Osteoblast (primary cell): ENCODE measurements at regions not wholly inside any gene's neighbourhood (a gene's known extent, or its start where the extent isn't known, plus 50 kb on each side); places are given as distances from the start of the nearest gene placed in this dataset.

Source experiments
- DNase-seq: peaks from one replicate; pipeline ENCODE4 v3.0.0; 2011; ENCODE audit warnings: low spot score, mixed read lengths; ENCODE audit not compliant: insufficient read length; ENCODE audit errors: missing footprints
- H2AFZ ChIP-seq: 2 replicates; pipeline ENCODE4 v1.6.0; 2011; ENCODE audit warnings: mild to moderate bottlenecking, low read length
- H3K27ac ChIP-seq: 2 replicates; pipeline ENCODE4 v1.5.1; 2011; ENCODE audit warnings: mild to moderate bottlenecking, low read depth, low read length, moderate library complexity
- H3K27me3 ChIP-seq: 2 replicates; pipeline ENCODE4 v1.6.0; 2012; ENCODE audit warnings: mild to moderate bottlenecking, control low read depth, inconsistent platforms, low read length, moderate library complexity; ENCODE audit not compliant: insufficient read depth
- H3K36me3 ChIP-seq: 2 replicates; pipeline ENCODE4 v1.5.1; 2011; ENCODE audit warnings: mild to moderate bottlenecking, low read length, control low read depth, moderate library complexity; ENCODE audit not compliant: insufficient read depth
- H3K4me1 ChIP-seq: 2 replicates; pipeline ENCODE4 v1.5.1; 2011; ENCODE audit warnings: mild to moderate bottlenecking, low read length, control low read depth, moderate library complexity; ENCODE audit not compliant: insufficient read depth
- H3K4me2 ChIP-seq: 2 replicates; pipeline ENCODE4 v1.6.0; 2011; ENCODE audit warnings: mild to moderate bottlenecking, low read length; ENCODE audit not compliant: insufficient read depth
- H3K4me3 ChIP-seq: fragments of 200-600 bp; sonication (generic); 3 replicates; pipeline ENCODE4 v1.5.1; 2012; ENCODE audit warnings: mild to moderate bottlenecking, low read length, inconsistent platforms; ENCODE audit not compliant: insufficient read depth
- H3K79me2 ChIP-seq: 2 replicates; pipeline ENCODE4 v1.6.0; 2012; ENCODE audit warnings: mild to moderate bottlenecking, low read length, control low read depth, inconsistent platforms; ENCODE audit not compliant: insufficient read depth
- H3K9me3 ChIP-seq: 2 replicates; pipeline ENCODE4 v1.5.1; 2011; ENCODE audit warnings: low read depth, low read length, control low read depth
- H4K20me1 ChIP-seq: 2 replicates; pipeline ENCODE4 v1.6.0; 2012; ENCODE audit warnings: mild to moderate bottlenecking, low read length, control low read depth; ENCODE audit not compliant: insufficient read depth
- CTCF ChIP-seq: IDR thresholded peaks from 2 replicates; pipeline ENCODE4 v1.5.1; 2011; ENCODE audit warnings: mild to moderate bottlenecking, low read depth, low read length, moderate library complexity; ENCODE audit errors: extremely low read depth

GRCh38 chr1:173415905-173416450 is 61.2 kb upstream of the PRDX6 start:
- H4K20me1 ChIP-seq = no peaks in the 10 kb centered on the region
- no peak for TF ChIP-seq CTCF
- no peak overlapping the region for H3K4me3 ChIP-seq
- H3K4me2 ChIP-seq = no peak overlapping the region
- H3K4me1 ChIP-seq = peaks cover 14% of the 10 kb centered on the region
- no peaks in the 10 kb centered on the region for H3K9me3 ChIP-seq
- H2AFZ ChIP-seq = no peak overlapping the region
- no peaks in the 10 kb centered on the region for H3K79me2 ChIP-seq
- no peak overlapping the region for H3K27ac ChIP-seq
- no peak for DNase-seq
- no peaks in the 10 kb centered on the region for H3K36me3 ChIP-seq
- H3K27me3 ChIP-seq = no peaks in the 10 kb centered on the region

- no peak for TF ChIP-seq CTCF
- Histone ChIP-seq H3K9me3 (no peaks in the 10 kb centered on the region), H3K27ac (no peak overlapping the region), H2AFZ (no peak overlapping the region), H3K36me3 (no peaks in the 10 kb centered on the region), H3K4me2 (no peak overlapping the region), H3K27me3 (no peaks in the 10 kb centered on the region), H3K79me2 (no peaks in the 10 kb centered on the region), H3K4me3 (no peak overlapping the region), H3K4me1 (peaks cover 8% of the 10 kb centered on the region), H4K20me1 (no peaks in the 10 kb centered on the region)
- no peak for DNase-seq
These were observed 59.6 kb upstream of the PRDX6 start for GRCh38 chr1:173417563-173417962.

GRCh38 chr1:173418107-173418985 is 58.8 kb upstream of the PRDX6 start:
- H4K20me1 ChIP-seq = no peaks in the 10 kb centered on the region
- DNase-seq = no peak
- no peaks in the 10 kb centered on the region for H3K36me3 ChIP-seq

More at GRCh38 chr1:173418107-173418985, 58.8 kb upstream of the PRDX6 start:
- no peak for TF ChIP-seq CTCF
- no peak overlapping the region for H3K4me3 ChIP-seq
- no peaks in the 10 kb centered on the region for H3K9me3 ChIP-seq
- H3K4me2 ChIP-seq = no peak overlapping the region
- no peak overlapping the region for H3K27ac ChIP-seq
- H2AFZ ChIP-seq = no peak overlapping the region
- H3K79me2 ChIP-seq = no peaks in the 10 kb centered on the region
- peaks cover 7% of the 10 kb centered on the region for H3K4me1 ChIP-seq
- H3K27me3 ChIP-seq = no peaks in the 10 kb centered on the region
